Head of caudate nucleus (tissue), 42 donors: ENCODE measurements at regions not wholly inside any gene's neighbourhood (a gene's known extent, or its start where the extent isn't known, plus 50 kb on each side); places are given as distances from the start of the nearest gene placed in this dataset.
A peak's percentile ranks its signal among the peaks of the same experiment; 100 is the strongest.
"Not testable (repeated sequence)": the region's sequence is repeated elsewhere in the genome, so short reads cannot be mapped to it uniquely, and the experiment has no call there.

Source experiments
- DNase-seq, 42 donors: peaks; one replicate each; pipeline versions ENCODE4 v3.0.0 to v3.0.0-alpha.2; 2020 to 2021; ENCODE audit warnings: mixed read lengths in 7 of 42
- intact Hi-C: fragments of 100-400 bp; cut with DNase I; formaldehyde crosslinking; loops from one replicate; pipeline ENCODE4 v1.15.0; 2022

GRCh38 chr14:25464772-25465171 lies 414.8 kb upstream of the STXBP6 start:
- intact Hi-C loops, result no loop called here
- DNase-seq, result no peak

GRCh38 chr14:25464078-25464477 lies 414.1 kb upstream of the STXBP6 start:
- intact Hi-C loops, result no loop called here
- DNase-seq, result no peak

GRCh38 chr14:25463480-25463879 lies 413.5 kb upstream of the STXBP6 start:
- intact Hi-C loops, result no loop called here

GRCh38 chr14:25461780-25462179 lies 411.8 kb upstream of the STXBP6 start:
- intact Hi-C loops, result no loop called here
- DNase-seq, result no peak

More at GRCh38 chr14:25463480-25463879, 413.5 kb upstream of the STXBP6 start:
- no peak for DNase-seq

GRCh38 chr14:25444381-25444780 lies 394.4 kb upstream of the STXBP6 start:
- no peak for DNase-seq
- intact Hi-C loops, result no loop called here

GRCh38 chr14:25440382-25440781 lies 390.4 kb upstream of the STXBP6 start:
- intact Hi-C loops, result not testable (repeated sequence)

GRCh38 chr14:25436906-25437305 lies 387.0 kb upstream of the STXBP6 start:
- DNase-seq, result no peak
- intact Hi-C loops, result no loop called here

More at GRCh38 chr14:25440382-25440781, 390.4 kb upstream of the STXBP6 start:
- not testable (repeated sequence) for DNase-seq

GRCh38 chr14:25436288-25436875 lies 386.4 kb upstream of the STXBP6 start:
- intact Hi-C loops, result no loop called here
- no peak for DNase-seq

- peak in 12 of 42 donors; percentile 2 to 39 (median 16) for DNase-seq
- intact Hi-C loops, result no loop called here
Measured at GRCh38 chr14:25431211-25432076, 381.5 kb upstream of the STXBP6 start.

- intact Hi-C loops, result no loop called here
- DNase-seq, result no peak
Measured at GRCh38 chr14:25430808-25431207, 380.9 kb upstream of the STXBP6 start.

GRCh38 chr14:25412998-25413397 lies 363.1 kb upstream of the STXBP6 start:
- intact Hi-C loops, result no loop called here
- DNase-seq, result no peak

- intact Hi-C loops, result no loop called here
- DNase-seq, result peak in 39 of 42 donors; percentile 16 to 76 (median 54)
Measured at GRCh38 chr14:25411781-25412757, 362.1 kb upstream of the STXBP6 start.

- DNase-seq, result peak in 19 of 42 donors; percentile 9 to 66 (median 36)
Measured at GRCh38 chr14:25406818-25407217, 356.9 kb upstream of the STXBP6 start.

GRCh38 chr14:25400607-25401206 lies 350.8 kb upstream of the STXBP6 start:
- intact Hi-C loops, result no loop called here
- peak in 38 of 42 donors; percentile 10 to 88 (median 67) for DNase-seq

More at GRCh38 chr14:25406818-25407217, 356.9 kb upstream of the STXBP6 start:
- intact Hi-C loops, result no loop called here

GRCh38 chr14:25396128-25396527 lies 346.2 kb upstream of the STXBP6 start:
- no peak for DNase-seq
- intact Hi-C loops, result no loop called here

GRCh38 chr14:25394791-25395391 lies 344.9 kb upstream of the STXBP6 start:
- intact Hi-C loops, result no loop called here

GRCh38 chr14:25394356-25394755 lies 344.4 kb upstream of the STXBP6 start:
- DNase-seq, result peak in 2 of 42 donors; percentile 2 to 4
- intact Hi-C loops, result no loop called here

More at GRCh38 chr14:25394791-25395391, 344.9 kb upstream of the STXBP6 start:
- DNase-seq, result peak in 13 of 42 donors; percentile 5 to 73 (median 22)

- DNase-seq, result no peak
- intact Hi-C loops, result no loop called here
Measured at GRCh38 chr14:25389948-25390347, 340.0 kb upstream of the STXBP6 start.
